ENCODE measurements at regions not wholly inside any gene's neighbourhood (a gene's known extent, or its start where the extent isn't known, plus 50 kb on each side); places are given as distances from the start of the nearest gene placed in this dataset.

DNA sequence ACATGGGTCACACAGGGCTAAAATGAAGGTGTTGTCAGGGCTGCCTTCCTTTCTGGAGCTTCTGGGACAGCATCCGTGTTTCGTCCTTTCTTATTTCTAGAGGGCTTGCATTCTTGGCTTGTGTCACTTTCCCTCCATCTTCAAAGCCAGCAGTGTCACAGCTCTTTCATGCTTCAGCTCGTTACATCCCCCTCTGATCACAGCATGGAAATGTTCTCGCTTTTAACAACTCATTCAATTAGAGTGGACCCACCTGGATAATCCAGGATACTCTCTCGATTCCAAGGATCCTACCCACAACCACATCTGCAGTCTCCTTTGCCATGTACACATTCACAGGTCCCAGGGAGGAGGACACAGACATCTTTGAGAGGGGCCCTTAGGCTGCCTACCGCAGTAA, 316.2 kb upstream of the FIGN start:
- no peaks in the 10 kb centered on the region for H3K27me3 ChIP-seq (ENCODE audit: control insufficient read depth in 2 of 2, insufficient read depth in 2 of 2, low read length in 2 of 2)
- no peaks in the 10 kb centered on the region for H3K4me1 ChIP-seq (ENCODE audit: control insufficient read depth, extremely low read depth, insufficient read depth, low read length)
- no peak overlapping the region for H3K27ac ChIP-seq (ENCODE audit: insufficient read depth, low read depth, low read length)
- FAIRE-seq (no peak), DNase-seq (ENCODE audit: low read depth, low spot score) (no peak)
- ChIA-PET CTCF (interaction anchor here (0.9 to 1.7 kb wide), 3 partner anchors 9 to 858 kb away, joined by 3 to 5 read pairs (median 4); no protein-coding TSS in a partner anchor), POLR2A (no interaction called here)
- no peaks in the 10 kb centered on the region for H3K79me2 ChIP-seq (ENCODE audit: control insufficient read depth, insufficient read depth, low read length)
- H3K36me3 ChIP-seq (ENCODE audit: control insufficient read depth in 2 of 2, extremely low read depth in 1 of 2, insufficient read depth in 2 of 2, low read length in 2 of 2) = no peaks in the 10 kb centered on the region
- H4K20me1 ChIP-seq (replicated peaks; ENCODE audit: control insufficient read depth, extremely low read depth, insufficient read depth, low read length) = no peaks in the 10 kb centered on the region
- dilution Hi-C loops (cut with MboI; ENCODE audit: extremely low pct_ligation_motif_present, low sequenced_read_pairs) (no loop called here), intact Hi-C loops (cut with micrococcal nuclease) (no loop called here)
- TF ChIP-seq EZH2 (IDR thresholded peaks at IDR 0.05; ENCODE audit: borderline replicate concordance, low read depth, low read length, severe bottlenecking) (no peak), JUN (IDR thresholded peaks at IDR 0.05; ENCODE audit: borderline replicate concordance, insufficient read depth, insufficient read length, low read depth) (no peak), POLR2AphosphoS5 (IDR thresholded peaks at IDR 0.05; ENCODE audit: insufficient read depth, low read depth, low read length) (no peak), FOS (IDR thresholded peaks at IDR 0.05; ENCODE audit: borderline replicate concordance, insufficient read depth, low read length) (no peak), POLR2A (IDR thresholded peaks at IDR 0.05; ENCODE audit: low read depth, low read length) (no peak), GATA2 (IDR thresholded peaks at IDR 0.05; ENCODE audit: insufficient read depth, insufficient read length, low read depth, low read length) (no peak), MYC (IDR thresholded peaks at IDR 0.05; ENCODE audit: low read depth, low read length) (no peak)
- TF ChIP-seq, protein P1, sequence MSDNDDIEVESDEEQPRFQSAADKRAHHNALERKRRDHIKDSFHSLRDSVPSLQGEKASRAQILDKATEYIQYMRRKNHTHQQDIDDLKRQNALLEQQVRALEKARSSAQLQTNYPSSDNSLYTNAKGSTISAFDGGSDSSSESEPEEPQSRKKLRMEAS (IDR thresholded peaks at IDR 0.05; ENCODE audit: insufficient read depth, insufficient read length) = no peak
- TF ChIP-seq, protein P2, sequence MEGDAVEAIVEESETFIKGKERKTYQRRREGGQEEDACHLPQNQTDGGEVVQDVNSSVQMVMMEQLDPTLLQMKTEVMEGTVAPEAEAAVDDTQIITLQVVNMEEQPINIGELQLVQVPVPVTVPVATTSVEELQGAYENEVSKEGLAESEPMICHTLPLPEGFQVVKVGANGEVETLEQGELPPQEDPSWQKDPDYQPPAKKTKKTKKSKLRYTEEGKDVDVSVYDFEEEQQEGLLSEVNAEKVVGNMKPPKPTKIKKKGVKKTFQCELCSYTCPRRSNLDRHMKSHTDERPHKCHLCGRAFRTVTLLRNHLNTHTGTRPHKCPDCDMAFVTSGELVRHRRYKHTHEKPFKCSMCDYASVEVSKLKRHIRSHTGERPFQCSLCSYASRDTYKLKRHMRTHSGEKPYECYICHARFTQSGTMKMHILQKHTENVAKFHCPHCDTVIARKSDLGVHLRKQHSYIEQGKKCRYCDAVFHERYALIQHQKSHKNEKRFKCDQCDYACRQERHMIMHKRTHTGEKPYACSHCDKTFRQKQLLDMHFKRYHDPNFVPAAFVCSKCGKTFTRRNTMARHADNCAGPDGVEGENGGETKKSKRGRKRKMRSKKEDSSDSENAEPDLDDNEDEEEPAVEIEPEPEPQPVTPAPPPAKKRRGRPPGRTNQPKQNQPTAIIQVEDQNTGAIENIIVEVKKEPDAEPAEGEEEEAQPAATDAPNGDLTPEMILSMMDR (IDR thresholded peaks at IDR 0.05; ENCODE audit: extremely low read depth in 1 of 2, insufficient read depth in 1 of 2, low read depth in 1 of 2, low read length in 2 of 2) = no peak
- BruUV-seq (replicated peaks) = no TSS peak
- no peak overlapping the region for H3K9ac ChIP-seq (replicated peaks; ENCODE audit: extremely low read depth, insufficient read depth, low read length)
- no peak overlapping the region for H3K4me3 ChIP-seq (replicated peaks in 1 of 3; ENCODE audit: insufficient read depth in 1 of 3, low read depth in 1 of 3, low read length in 3 of 3)
- H2AFZ ChIP-seq (ENCODE audit: low read depth, low read length) = no peak overlapping the region
- no peaks in the 10 kb centered on the region for H3K9me1 ChIP-seq (replicated peaks; ENCODE audit: control insufficient read depth, extremely low read depth, insufficient read depth, low read length)
- H3K4me2 ChIP-seq (ENCODE audit: insufficient read depth, low read length) = no peak overlapping the region
- H3K9me3 ChIP-seq (replicated peaks; ENCODE audit: control insufficient read depth, insufficient read depth, low read length) = no peaks in the 10 kb centered on the region

Measured in endothelial cell of umbilical vein (primary cell).